ENCODE measurements at regions not wholly inside any gene's neighbourhood (a gene's known extent, or its start where the extent isn't known, plus 50 kb on each side); places are given as distances from the start of the nearest gene placed in this dataset.
A peak's percentile ranks its signal among the peaks of the same experiment; 100 is the strongest.

DNA sequence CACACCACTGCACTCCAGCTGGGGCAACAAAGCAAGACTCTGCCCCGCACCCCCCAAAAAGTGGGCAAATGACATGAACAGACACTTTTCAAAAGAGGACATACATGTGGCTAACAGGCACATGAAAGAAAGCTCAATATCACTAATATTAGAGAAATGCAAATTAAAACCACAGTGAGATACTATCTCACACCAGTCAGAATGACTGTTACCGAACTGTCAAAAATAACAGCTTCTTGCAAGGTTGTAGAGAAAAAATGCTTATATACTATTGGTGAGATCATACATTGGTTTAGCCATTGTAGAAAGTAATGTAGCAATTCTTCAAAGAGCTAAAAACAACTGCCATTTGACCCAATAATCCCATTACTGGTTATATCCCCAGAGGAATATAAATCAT, 99.5 kb upstream of the SPATA13 start:
- Histone ChIP-seq H3K27me3 (ENCODE audit: control insufficient read depth in 4 of 4, insufficient read depth in 4 of 4, low read length in 3 of 4) (no peaks in the 10 kb centered on the region), H3K4me1 (ENCODE audit: control insufficient read depth in 4 of 4, insufficient read depth in 4 of 4, low read length in 3 of 4) (peaks cover 0 to 10% (median 1%) of the 10 kb centered on the region in 4 donors), H3K9me3 (ENCODE audit: control insufficient read depth in 4 of 4, low read length in 3 of 4) (no peaks in the 10 kb centered on the region), H3K4me3 (ENCODE audit: low read depth in 1 of 3, low read length in 3 of 3) (no peak overlapping the region), H3K36me3 (ENCODE audit: control insufficient read depth in 4 of 4, insufficient read depth in 3 of 4, low read depth in 1 of 4, low read length in 3 of 4) (no peaks in the 10 kb centered on the region), H3K9ac (ENCODE audit: low read depth in 1 of 2, low read length in 2 of 2) (no peak overlapping the region), H3K27ac (ENCODE audit: low read depth in 1 of 2, low read length in 2 of 2) (no peak overlapping the region)
- no peak for DNase-seq (ENCODE audit: low spot score)
- TF ChIP-seq, protein P1, sequence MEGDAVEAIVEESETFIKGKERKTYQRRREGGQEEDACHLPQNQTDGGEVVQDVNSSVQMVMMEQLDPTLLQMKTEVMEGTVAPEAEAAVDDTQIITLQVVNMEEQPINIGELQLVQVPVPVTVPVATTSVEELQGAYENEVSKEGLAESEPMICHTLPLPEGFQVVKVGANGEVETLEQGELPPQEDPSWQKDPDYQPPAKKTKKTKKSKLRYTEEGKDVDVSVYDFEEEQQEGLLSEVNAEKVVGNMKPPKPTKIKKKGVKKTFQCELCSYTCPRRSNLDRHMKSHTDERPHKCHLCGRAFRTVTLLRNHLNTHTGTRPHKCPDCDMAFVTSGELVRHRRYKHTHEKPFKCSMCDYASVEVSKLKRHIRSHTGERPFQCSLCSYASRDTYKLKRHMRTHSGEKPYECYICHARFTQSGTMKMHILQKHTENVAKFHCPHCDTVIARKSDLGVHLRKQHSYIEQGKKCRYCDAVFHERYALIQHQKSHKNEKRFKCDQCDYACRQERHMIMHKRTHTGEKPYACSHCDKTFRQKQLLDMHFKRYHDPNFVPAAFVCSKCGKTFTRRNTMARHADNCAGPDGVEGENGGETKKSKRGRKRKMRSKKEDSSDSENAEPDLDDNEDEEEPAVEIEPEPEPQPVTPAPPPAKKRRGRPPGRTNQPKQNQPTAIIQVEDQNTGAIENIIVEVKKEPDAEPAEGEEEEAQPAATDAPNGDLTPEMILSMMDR (IDR thresholded peaks at IDR 0.05; ENCODE audit: low read depth, low read length, missing input control), result no peak
- WGBS, result 87% methylated on average over 2 of the region's 2 CpGs

DNA sequence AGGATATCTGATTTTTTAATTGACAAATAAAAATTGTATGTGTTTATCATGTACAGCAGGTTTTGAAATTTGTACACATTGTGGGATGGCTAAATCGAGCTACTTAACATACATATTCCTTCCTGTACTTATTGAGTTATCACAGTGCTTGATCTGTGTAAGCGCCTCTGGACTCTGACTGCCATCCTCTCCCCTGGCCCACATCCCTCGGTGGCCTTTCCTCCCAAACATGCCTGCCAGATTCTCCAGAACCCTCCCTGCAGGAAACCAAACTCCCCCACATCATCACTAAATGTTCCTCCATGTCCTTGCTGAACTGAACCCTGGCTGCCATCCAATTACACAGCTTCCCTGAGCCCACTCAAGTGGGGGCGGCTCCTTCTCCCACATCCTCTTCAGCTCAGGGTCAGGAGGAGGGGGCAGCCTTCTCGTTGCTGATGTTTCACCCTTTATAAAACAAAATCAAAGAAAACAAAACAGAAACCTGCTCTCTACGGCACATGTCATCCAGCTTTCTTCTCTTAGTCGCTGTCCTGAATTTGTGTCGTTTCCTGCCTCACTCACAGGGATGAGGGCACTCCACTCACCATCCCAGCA, 97.1 kb upstream of the SPATA13 start:
- DNase-seq (ENCODE audit: low spot score), result no peak
- no peaks in the 10 kb centered on the region for H3K27me3 ChIP-seq (ENCODE audit: control insufficient read depth in 4 of 4, insufficient read depth in 4 of 4, low read length in 3 of 4)
- H3K9ac ChIP-seq (ENCODE audit: low read depth in 1 of 2, low read length in 2 of 2), result no peak overlapping the region
- H3K27ac ChIP-seq (ENCODE audit: low read depth in 1 of 2, low read length in 2 of 2), result peak overlapping the region; percentile 58 to 82
- 68% methylated on average over 8 of the region's 8 CpGs for WGBS
- no peaks in the 10 kb centered on the region for H3K36me3 ChIP-seq (ENCODE audit: control insufficient read depth in 4 of 4, insufficient read depth in 3 of 4, low read depth in 1 of 4, low read length in 3 of 4)
- H3K4me3 ChIP-seq (ENCODE audit: low read depth in 1 of 3, low read length in 3 of 3), result no peak overlapping the region
- no peaks in the 10 kb centered on the region for H3K9me3 ChIP-seq (ENCODE audit: control insufficient read depth in 4 of 4, low read length in 3 of 4)
- H3K4me1 ChIP-seq (ENCODE audit: control insufficient read depth in 4 of 4, insufficient read depth in 4 of 4, low read length in 3 of 4), result peaks cover 0 to 15% (median 1%) of the 10 kb centered on the region in 4 donors
- TF ChIP-seq HNF4A (conservative IDR thresholded peaks at IDR 0.05) (no peak), NR2F2 (IDR thresholded peaks at IDR 0.05) (peak; percentile 59)

DNA sequence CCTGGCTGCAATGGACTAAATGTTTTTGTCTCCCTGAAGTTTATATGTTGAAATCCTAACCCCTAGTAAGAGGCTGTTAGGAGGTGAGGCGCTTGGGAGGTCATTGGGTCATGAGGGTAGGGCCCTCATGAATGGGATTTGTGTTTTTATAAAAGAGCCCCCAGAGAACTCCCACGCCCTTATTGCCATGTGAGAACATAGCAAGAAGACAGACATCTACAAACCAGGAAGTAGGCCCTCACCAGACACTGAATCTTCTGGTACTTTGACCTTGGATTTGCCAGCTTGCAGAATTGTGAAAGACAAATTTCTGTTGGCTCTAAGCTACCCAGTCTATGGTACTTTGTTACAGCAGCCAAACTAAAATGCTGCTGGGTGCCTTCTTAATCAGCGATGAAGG, 96.1 kb upstream of the SPATA13 start:
- TF ChIP-seq YY1 (IDR thresholded peaks at IDR 0.05) (peak; percentile 69), RXRA (IDR thresholded peaks at IDR 0.05) (peak; percentile 58 to 67), NR2F2 (IDR thresholded peaks at IDR 0.05) (peak; percentile 50), HNF4A (conservative IDR thresholded peaks at IDR 0.05) (peak; percentile 76 to 86), JUND (IDR thresholded peaks at IDR 0.05) (peak in 1 of 2 donors; percentile 35), RAD21 (IDR thresholded peaks at IDR 0.05) (peak in 1 of 2 donors; percentile 38), GABPA (IDR thresholded peaks at IDR 0.05 in 1 of 2, conservative IDR thresholded peaks at IDR 0.05 in 1 of 2) (no peak), EGR1 (IDR thresholded peaks at IDR 0.05; ENCODE audit: low read depth in 2 of 2) (no peak), FOXA1 (IDR thresholded peaks at IDR 0.05) (no peak), HNF4G (IDR thresholded peaks at IDR 0.05) (peak; percentile 28), SP1 (IDR thresholded peaks at IDR 0.05) (peak; percentile 38)
- TF ChIP-seq, protein P2, sequence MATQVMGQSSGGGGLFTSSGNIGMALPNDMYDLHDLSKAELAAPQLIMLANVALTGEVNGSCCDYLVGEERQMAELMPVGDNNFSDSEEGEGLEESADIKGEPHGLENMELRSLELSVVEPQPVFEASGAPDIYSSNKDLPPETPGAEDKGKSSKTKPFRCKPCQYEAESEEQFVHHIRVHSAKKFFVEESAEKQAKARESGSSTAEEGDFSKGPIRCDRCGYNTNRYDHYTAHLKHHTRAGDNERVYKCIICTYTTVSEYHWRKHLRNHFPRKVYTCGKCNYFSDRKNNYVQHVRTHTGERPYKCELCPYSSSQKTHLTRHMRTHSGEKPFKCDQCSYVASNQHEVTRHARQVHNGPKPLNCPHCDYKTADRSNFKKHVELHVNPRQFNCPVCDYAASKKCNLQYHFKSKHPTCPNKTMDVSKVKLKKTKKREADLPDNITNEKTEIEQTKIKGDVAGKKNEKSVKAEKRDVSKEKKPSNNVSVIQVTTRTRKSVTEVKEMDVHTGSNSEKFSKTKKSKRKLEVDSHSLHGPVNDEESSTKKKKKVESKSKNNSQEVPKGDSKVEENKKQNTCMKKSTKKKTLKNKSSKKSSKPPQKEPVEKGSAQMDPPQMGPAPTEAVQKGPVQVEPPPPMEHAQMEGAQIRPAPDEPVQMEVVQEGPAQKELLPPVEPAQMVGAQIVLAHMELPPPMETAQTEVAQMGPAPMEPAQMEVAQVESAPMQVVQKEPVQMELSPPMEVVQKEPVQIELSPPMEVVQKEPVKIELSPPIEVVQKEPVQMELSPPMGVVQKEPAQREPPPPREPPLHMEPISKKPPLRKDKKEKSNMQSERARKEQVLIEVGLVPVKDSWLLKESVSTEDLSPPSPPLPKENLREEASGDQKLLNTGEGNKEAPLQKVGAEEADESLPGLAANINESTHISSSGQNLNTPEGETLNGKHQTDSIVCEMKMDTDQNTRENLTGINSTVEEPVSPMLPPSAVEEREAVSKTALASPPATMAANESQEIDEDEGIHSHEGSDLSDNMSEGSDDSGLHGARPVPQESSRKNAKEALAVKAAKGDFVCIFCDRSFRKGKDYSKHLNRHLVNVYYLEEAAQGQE (IDR thresholded peaks at IDR 0.05), result no peak
- TF ChIP-seq, protein P3, sequence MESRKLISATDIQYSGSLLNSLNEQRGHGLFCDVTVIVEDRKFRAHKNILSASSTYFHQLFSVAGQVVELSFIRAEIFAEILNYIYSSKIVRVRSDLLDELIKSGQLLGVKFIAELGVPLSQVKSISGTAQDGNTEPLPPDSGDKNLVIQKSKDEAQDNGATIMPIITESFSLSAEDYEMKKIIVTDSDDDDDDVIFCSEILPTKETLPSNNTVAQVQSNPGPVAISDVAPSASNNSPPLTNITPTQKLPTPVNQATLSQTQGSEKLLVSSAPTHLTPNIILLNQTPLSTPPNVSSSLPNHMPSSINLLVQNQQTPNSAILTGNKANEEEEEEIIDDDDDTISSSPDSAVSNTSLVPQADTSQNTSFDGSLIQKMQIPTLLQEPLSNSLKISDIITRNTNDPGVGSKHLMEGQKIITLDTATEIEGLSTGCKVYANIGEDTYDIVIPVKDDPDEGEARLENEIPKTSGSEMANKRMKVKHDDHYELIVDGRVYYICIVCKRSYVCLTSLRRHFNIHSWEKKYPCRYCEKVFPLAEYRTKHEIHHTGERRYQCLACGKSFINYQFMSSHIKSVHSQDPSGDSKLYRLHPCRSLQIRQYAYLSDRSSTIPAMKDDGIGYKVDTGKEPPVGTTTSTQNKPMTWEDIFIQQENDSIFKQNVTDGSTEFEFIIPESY (IDR thresholded peaks at IDR 0.05), result peak; percentile 58
- TF ChIP-seq, protein P4, sequence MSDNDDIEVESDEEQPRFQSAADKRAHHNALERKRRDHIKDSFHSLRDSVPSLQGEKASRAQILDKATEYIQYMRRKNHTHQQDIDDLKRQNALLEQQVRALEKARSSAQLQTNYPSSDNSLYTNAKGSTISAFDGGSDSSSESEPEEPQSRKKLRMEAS (IDR thresholded peaks at IDR 0.05), result peak; percentile 67
- Histone ChIP-seq H3K9ac (ENCODE audit: low read depth in 1 of 2, low read length in 2 of 2) (no peak overlapping the region), H3K36me3 (ENCODE audit: control insufficient read depth in 4 of 4, insufficient read depth in 3 of 4, low read depth in 1 of 4, low read length in 3 of 4) (no peaks in the 10 kb centered on the region), H3K4me1 (ENCODE audit: control insufficient read depth in 4 of 4, insufficient read depth in 4 of 4, low read length in 3 of 4) (peaks cover 0 to 15% (median 1%) of the 10 kb centered on the region in 4 donors), H3K27ac (ENCODE audit: low read depth in 1 of 2, low read length in 2 of 2) (peak overlapping the region; percentile 58 to 82), H3K4me3 (ENCODE audit: low read depth in 1 of 3, low read length in 3 of 3) (no peak overlapping the region), H3K27me3 (ENCODE audit: control insufficient read depth in 4 of 4, insufficient read depth in 4 of 4, low read length in 3 of 4) (no peaks in the 10 kb centered on the region), H3K9me3 (ENCODE audit: control insufficient read depth in 4 of 4, low read length in 3 of 4) (no peaks in the 10 kb centered on the region)
- 52% methylated on average over 3 of the region's 3 CpGs for WGBS
- DNase-seq (ENCODE audit: low spot score), result no peak
